A673 (cell line): ENCODE measurements at regions not wholly inside any gene's neighbourhood (a gene's known extent, or its start where the extent isn't known, plus 50 kb on each side); places are given as distances from the start of the nearest gene placed in this dataset.

ENCODE experiments used
- BruUV-seq: library from RNA; stranded (reverse); fragments of 400-500 nt; replicated peaks from 2 replicates; lab custom pipeline; 2021; lab: Mats Ljungman, UMichigan
- CTCF ChIA-PET: fragments of 300-600 bp; sonication (Branson Sonifier 250); formaldehyde crosslinking; loops from one replicate; lab custom pipeline; 2022; ENCODE audit warnings: antibody characterized with exemption; lab: Charles Lee
- POLR2A ChIA-PET: fragments of 300-600 bp; sonication (Branson Sonifier 250); formaldehyde crosslinking; loops from one replicate; lab custom pipeline; 2022; ENCODE audit warnings: antibody characterized with exemption; ENCODE audit not compliant: low non-redundant PET; lab: Charles Lee
- DNase-seq: peaks from one replicate; pipeline ENCODE4 v3.0.0-alpha.2; 2015; ENCODE audit warnings: low spot score
- H3K27ac ChIP-seq: fragments of 200-600 bp; sonication (generic); 2 replicates; pipeline ENCODE4 v1.5.1; 2016; ENCODE audit warnings: mixed run types, low read depth, mild to moderate bottlenecking, mixed read lengths, antibody characterized with exemption, low read length; ENCODE audit not compliant: poor library complexity, severe bottlenecking
- H3K27me3 ChIP-seq: fragments of 200-600 bp; sonication (generic); replicated peaks from 2 replicates; pipeline ENCODE4 v1.6.1; 2017; ENCODE audit warnings: mixed run types, low read depth, mild to moderate bottlenecking, mixed read lengths, antibody characterized with exemption, low read length; ENCODE audit not compliant: insufficient read depth, poor library complexity
- H3K36me3 ChIP-seq: fragments of 200-600 bp; sonication (generic); 2 replicates; pipeline ENCODE4 v1.6.1; 2016; ENCODE audit warnings: mixed run types, mild to moderate bottlenecking, mixed read lengths, antibody characterized with exemption, low read length; ENCODE audit not compliant: insufficient read depth, poor library complexity, severe bottlenecking
- H3K4me1 ChIP-seq: fragments of 200-600 bp; sonication (generic); 2 replicates; pipeline ENCODE4 v1.6.1; 2017; ENCODE audit warnings: mixed run types, mild to moderate bottlenecking, mixed read lengths, antibody characterized with exemption, low read length; ENCODE audit not compliant: insufficient read depth, poor library complexity, severe bottlenecking
- H3K4me3 ChIP-seq: fragments of 200-600 bp; sonication (generic); 2 replicates; pipeline ENCODE4 v1.5.1; 2016; ENCODE audit warnings: low read depth, mixed run types, mild to moderate bottlenecking, mixed read lengths, low read length; ENCODE audit not compliant: poor library complexity, severe bottlenecking
- H3K9me3 ChIP-seq: fragments of 200-600 bp; sonication (generic); 2 replicates; pipeline ENCODE4 v1.6.1; 2016; ENCODE audit warnings: mixed run types, low read depth, mild to moderate bottlenecking, mixed read lengths, antibody characterized with exemption, low read length; ENCODE audit not compliant: poor library complexity, severe bottlenecking
- EZH2 ChIP-seq: fragments of 200-600 bp; sonication (generic); IDR thresholded peaks from 2 replicates; pipeline ENCODE4 v1.6.1; 2017; ENCODE audit warnings: borderline replicate concordance, low read depth, mild to moderate bottlenecking, mixed read lengths, antibody characterized with exemption, low read length; ENCODE audit not compliant: poor library complexity, severe bottlenecking
- intact Hi-C: fragments of 100-400 bp; cut with micrococcal nuclease; formaldehyde crosslinking; loops from one replicate; pipeline ENCODE4 v1.10.0; 2022; ENCODE audit not compliant: unreplicated experiment
- TF ChIP-seq, protein P1 (sequence below): fragments of 300-800, 200-600 bp; sonication (generic); conservative IDR thresholded peaks from 2 replicates; pipeline ENCODE4 v1.5.1; 2017; ENCODE audit warnings: low read depth, mild to moderate bottlenecking, antibody characterized with exemption, low read length, moderate library complexity, mixed read lengths

DNA sequence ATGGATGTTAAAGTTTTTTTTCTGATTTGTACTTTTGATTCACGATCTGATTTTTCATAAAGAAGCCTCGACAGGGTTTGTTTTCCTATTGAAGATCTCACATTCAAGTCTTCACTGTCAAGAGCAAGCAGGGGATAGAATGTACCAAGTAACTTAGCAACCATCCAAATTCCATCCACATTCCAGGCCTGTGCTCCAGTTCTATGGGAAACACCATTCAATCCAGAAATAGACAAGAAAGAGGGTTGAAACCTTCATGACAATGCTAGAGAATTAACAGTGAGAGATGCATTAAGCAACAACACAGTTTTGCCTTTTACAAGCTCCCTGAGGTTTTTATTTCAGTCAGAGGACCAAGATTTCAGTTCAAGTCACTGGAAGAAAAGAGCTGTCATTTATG lies 300.2 kb downstream of the NEBL start:
- Histone ChIP-seq H3K27me3 (no peaks in the 10 kb centered on the region), H3K4me3 (no peak overlapping the region), H3K4me1 (peaks cover 9% of the 10 kb centered on the region), H3K9me3 (no peaks in the 10 kb centered on the region), H3K27ac (no peak overlapping the region), H3K36me3 (no peaks in the 10 kb centered on the region)
- TF ChIP-seq, protein P1, sequence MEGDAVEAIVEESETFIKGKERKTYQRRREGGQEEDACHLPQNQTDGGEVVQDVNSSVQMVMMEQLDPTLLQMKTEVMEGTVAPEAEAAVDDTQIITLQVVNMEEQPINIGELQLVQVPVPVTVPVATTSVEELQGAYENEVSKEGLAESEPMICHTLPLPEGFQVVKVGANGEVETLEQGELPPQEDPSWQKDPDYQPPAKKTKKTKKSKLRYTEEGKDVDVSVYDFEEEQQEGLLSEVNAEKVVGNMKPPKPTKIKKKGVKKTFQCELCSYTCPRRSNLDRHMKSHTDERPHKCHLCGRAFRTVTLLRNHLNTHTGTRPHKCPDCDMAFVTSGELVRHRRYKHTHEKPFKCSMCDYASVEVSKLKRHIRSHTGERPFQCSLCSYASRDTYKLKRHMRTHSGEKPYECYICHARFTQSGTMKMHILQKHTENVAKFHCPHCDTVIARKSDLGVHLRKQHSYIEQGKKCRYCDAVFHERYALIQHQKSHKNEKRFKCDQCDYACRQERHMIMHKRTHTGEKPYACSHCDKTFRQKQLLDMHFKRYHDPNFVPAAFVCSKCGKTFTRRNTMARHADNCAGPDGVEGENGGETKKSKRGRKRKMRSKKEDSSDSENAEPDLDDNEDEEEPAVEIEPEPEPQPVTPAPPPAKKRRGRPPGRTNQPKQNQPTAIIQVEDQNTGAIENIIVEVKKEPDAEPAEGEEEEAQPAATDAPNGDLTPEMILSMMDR = no peak
- TF ChIP-seq EZH2 = no peak
- BruUV-seq = no TSS peak
- CTCF ChIA-PET = interaction anchor here (0.5 kb wide), 1 partner anchor 281 kb away, joined by 4 read pairs; no protein-coding TSS in a partner anchor
- DNase-seq = no peak
- POLR2A ChIA-PET = no interaction called here
- intact Hi-C loops = no loop called here

DNA sequence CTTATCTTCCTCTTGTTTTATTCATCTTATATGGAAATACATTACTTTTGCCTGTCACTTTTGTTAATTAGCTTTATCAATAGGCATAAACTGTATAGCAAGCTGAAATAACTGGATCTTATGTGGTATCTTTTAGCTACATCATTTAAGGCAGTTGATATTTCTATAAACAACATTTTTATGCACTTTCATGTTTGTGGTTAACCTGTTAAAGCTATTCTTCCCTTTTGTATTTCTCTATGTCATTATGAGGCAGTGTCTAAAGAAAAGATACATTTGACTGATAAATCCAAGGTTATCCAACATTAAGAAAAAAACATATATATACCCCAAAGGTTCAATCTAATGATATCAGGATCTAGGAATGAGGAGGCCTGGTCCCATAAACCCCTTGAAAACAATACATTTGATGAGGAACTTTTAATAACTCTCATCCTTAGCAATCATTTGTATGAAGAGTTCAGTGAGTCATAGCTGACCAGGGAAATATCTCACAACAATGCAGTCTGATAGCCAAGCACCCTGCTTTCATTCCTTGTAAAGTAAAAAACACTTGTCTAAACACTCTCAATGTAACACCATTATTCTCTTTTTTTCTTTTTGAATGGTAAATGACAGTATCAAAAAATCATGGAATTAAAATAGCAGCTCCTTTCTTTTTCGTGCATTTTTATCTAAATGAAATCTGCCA lies 300.9 kb downstream of the NEBL start:
- no peak overlapping the region for H3K27ac ChIP-seq
- DNase-seq = no peak
- no peaks in the 10 kb centered on the region for H3K36me3 ChIP-seq
- H3K9me3 ChIP-seq = no peaks in the 10 kb centered on the region
- POLR2A ChIA-PET = no interaction called here
- no peaks in the 10 kb centered on the region for H3K27me3 ChIP-seq
- peaks cover 9% of the 10 kb centered on the region for H3K4me1 ChIP-seq
- intact Hi-C loops = no loop called here
- TF ChIP-seq, protein P1 = no peak
- TF ChIP-seq EZH2 = no peak
- H3K4me3 ChIP-seq = no peak overlapping the region
- CTCF ChIA-PET = interaction anchor here (0.6 kb wide), 1 partner anchor 112 kb away, joined by 3 read pairs; no protein-coding TSS in a partner anchor
- no TSS peak for BruUV-seq

DNA sequence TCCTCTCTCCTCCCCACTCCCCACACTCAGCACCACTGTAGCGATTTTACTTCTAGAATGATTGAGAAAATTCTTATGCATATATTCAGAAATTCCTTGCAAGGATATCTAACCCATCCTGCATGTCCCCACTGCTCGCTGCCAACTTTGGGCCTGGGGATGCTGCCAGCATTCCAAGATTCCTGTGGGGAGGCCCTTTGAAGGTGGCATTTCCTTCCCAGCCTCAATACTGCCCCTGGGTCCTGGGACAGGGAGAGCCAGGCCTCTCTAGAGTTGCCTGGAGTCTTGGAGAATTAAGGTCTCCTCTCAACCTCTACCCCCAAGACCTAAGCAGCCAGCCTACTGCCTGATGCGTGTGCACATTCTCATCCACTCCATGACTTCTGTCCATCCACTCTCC lies 303.5 kb downstream of the NEBL start:
- CTCF ChIA-PET = no interaction called here
- BruUV-seq = no TSS peak
- intact Hi-C loops = no loop called here

More for the DNA sequence above, 303.5 kb downstream of the NEBL start:
- H3K36me3 ChIP-seq = no peaks in the 10 kb centered on the region
- DNase-seq = no peak
- TF ChIP-seq, protein P1 = no peak
- no peak for TF ChIP-seq EZH2
- POLR2A ChIA-PET = no interaction called here
- no peaks in the 10 kb centered on the region for H3K27me3 ChIP-seq
- no peak overlapping the region for H3K27ac ChIP-seq
- H3K9me3 ChIP-seq = no peaks in the 10 kb centered on the region
- peaks cover 5% of the 10 kb centered on the region for H3K4me1 ChIP-seq
- no peak overlapping the region for H3K4me3 ChIP-seq
